HG03457 (cell line): ENCODE measurements at regions not wholly inside any gene's neighbourhood (a gene's known extent, or its start where the extent isn't known, plus 50 kb on each side); places are given as distances from the start of the nearest gene placed in this dataset.

Experiments
- ATAC-seq: cut with Tn5 transposase; IDR thresholded peaks from one replicate; pipeline ENCODE4 v1.9.1; 2021; ENCODE audit warnings: moderate number of reproducible peaks; ENCODE audit not compliant: unreplicated experiment

GRCh38 chr12:108029051-108029835, 99.8 kb upstream of the WSCD2 start:
- ATAC-seq = no peak

- no peak for ATAC-seq
Measured at GRCh38 chr12:108033090-108033489, 96.0 kb upstream of the WSCD2 start.

- no peak for ATAC-seq
Measured at GRCh38 chr12:108035372-108035771, 93.7 kb upstream of the WSCD2 start.

- ATAC-seq = no peak
Measured at GRCh38 chr12:108037960-108038359, 91.1 kb upstream of the WSCD2 start.

GRCh38 chr12:108039794-108040193, 89.3 kb upstream of the WSCD2 start:
- ATAC-seq = no peak

- ATAC-seq = no peak
Measured at GRCh38 chr12:108040947-108041346, 88.1 kb upstream of the WSCD2 start.

GRCh38 chr12:108043286-108043685, 85.8 kb upstream of the WSCD2 start:
- no peak for ATAC-seq

- ATAC-seq = no peak
Measured at GRCh38 chr12:108043750-108044533, 85.1 kb upstream of the WSCD2 start.

- no peak for ATAC-seq
Measured at GRCh38 chr12:108046135-108046534, 83.0 kb upstream of the WSCD2 start.

GRCh38 chr12:108046650-108047049, 82.4 kb upstream of the WSCD2 start:
- ATAC-seq = no peak

- ATAC-seq = no peak
Measured at GRCh38 chr12:108047071-108047550, 82.0 kb upstream of the WSCD2 start.

- ATAC-seq = no peak
Measured at GRCh38 chr12:108048686-108049085, 80.4 kb upstream of the WSCD2 start.

GRCh38 chr12:108050696-108051095, 78.4 kb upstream of the WSCD2 start:
- ATAC-seq = no peak

- no peak for ATAC-seq
Measured at GRCh38 chr12:108052260-108052659, 76.8 kb upstream of the WSCD2 start.

GRCh38 chr12:108053512-108053911, 75.6 kb upstream of the WSCD2 start:
- ATAC-seq = no peak

- ATAC-seq = no peak
Measured at GRCh38 chr12:108054496-108054895, 74.6 kb upstream of the WSCD2 start.

GRCh38 chr12:108055141-108055540, 73.9 kb upstream of the WSCD2 start:
- no peak for ATAC-seq

- no peak for ATAC-seq
Measured at GRCh38 chr12:108060067-108060466, 69.0 kb upstream of the WSCD2 start.

GRCh38 chr12:108060903-108061302, 68.2 kb upstream of the WSCD2 start:
- ATAC-seq = no peak

GRCh38 chr12:108063192-108063591, 65.9 kb upstream of the WSCD2 start:
- ATAC-seq = no peak

GRCh38 chr12:108065069-108065468, 64.0 kb upstream of the WSCD2 start:
- no peak for ATAC-seq
